K562 (cell line): ENCODE measurements at regions not wholly inside any gene's neighbourhood (a gene's known extent, or its start where the extent isn't known, plus 50 kb on each side); places are given as distances from the start of the nearest gene placed in this dataset.

ENCODE experiments used
- ATAC-seq: fragments of 200-7000 bp; cut with Tn5 transposase; 3 replicates; pipeline ENCODE4 v1.9.1; 2020; ENCODE audit warnings: moderate library complexity
- BruUV-seq: library from RNA; stranded (reverse); fragments of 400-500 nt; replicated peaks from 2 replicates; lab custom pipeline; 2021; lab: Mats Ljungman, UMichigan
- CTCF ChIA-PET: fragments of 300-600 bp; formaldehyde crosslinking; extraction: SDS; loops from one replicate; lab custom pipeline; 2021; ENCODE audit warnings: low intra/inter-chr PET ratio; lab: Yijun Ruan, JAX
- POLR2A ChIA-PET: fragments of 300-600, 350-650 bp; sonication (Branson Sonifier 250); formaldehyde crosslinking; extraction: SDS; loops from one replicate; lab custom pipeline; 2021; ENCODE audit warnings: antibody characterized with exemption, inconsistent platforms; lab: Yijun Ruan, JAX
- DNase-seq, 4 experiments: peaks; one replicate each; pipeline versions ENCODE4 v3.0.0 to v3.0.0-alpha.2; 2011 to 2018; ENCODE audit warnings: low spot score in 3 of 4, mixed read lengths in 3 of 4; ENCODE audit errors: extremely low read depth in 1 of 4
- FAIRE-seq: peaks from 2 replicates; lab custom pipeline; 2011; peaks lifted over from hg19 to GRCh38; lab: Jason Lieb, UNC
- H2AFZ ChIP-seq: 2 replicates; pipeline ENCODE4 v1.6.0; 2011; ENCODE audit warnings: low read depth, low read length, control low read depth, inconsistent platforms
- H3K27ac ChIP-seq: fragments of 200-600 bp; 3 replicates; pipeline ENCODE4 v1.8.0; 2011; ENCODE audit warnings: low read depth, mild to moderate bottlenecking, control low read depth, inconsistent platforms, low read length, moderate library complexity, mixed read lengths; ENCODE audit errors: extremely low read depth
- H3K27me3 ChIP-seq, 2 experiments: fragments of 300-600 bp in 1 of 2; 2 replicates in 1 of 2; 3 replicates in 1 of 2; pipeline versions ENCODE4 v1.6.0 to v1.8.0; 2011; ENCODE audit warnings: inconsistent platforms in 2 of 2, low read length in 2 of 2, mild to moderate bottlenecking in 1 of 2, mixed read lengths in 1 of 2, moderate library complexity in 1 of 2; ENCODE audit not compliant: control insufficient read depth in 2 of 2, insufficient read depth in 2 of 2
- H3K36me3 ChIP-seq: fragments of 300-600 bp; 3 replicates; pipeline ENCODE4 v1.8.0; 2011; ENCODE audit warnings: mild to moderate bottlenecking, low read length, inconsistent platforms; ENCODE audit not compliant: control insufficient read depth, insufficient read depth
- H3K4me1 ChIP-seq, 2 experiments: fragments of 200-600 bp in 1 of 2; replicated peaks in 1 of 2; 2 replicates in 1 of 2; 3 replicates in 1 of 2; pipeline versions ENCODE4 v1.5.1 to v1.8.0; 2011; ENCODE audit warnings: inconsistent platforms in 2 of 2, low read length in 2 of 2, mild to moderate bottlenecking in 1 of 2, mixed read lengths in 1 of 2, moderate library complexity in 1 of 2; ENCODE audit not compliant: control insufficient read depth in 2 of 2, insufficient read depth in 2 of 2
- H3K4me2 ChIP-seq: 2 replicates; pipeline ENCODE4 v1.6.1; 2011; ENCODE audit warnings: low read length, control low read depth, inconsistent platforms, mixed read lengths; ENCODE audit not compliant: insufficient read depth
- H3K4me3 ChIP-seq: fragments of 200-600 bp; sonication (generic), shearing (Covaris generic); 2 replicates; pipeline ENCODE4 v1.5.1; 2016; ENCODE audit warnings: control low read depth, inconsistent platforms
- H3K79me2 ChIP-seq: fragments of 200-600 bp; 3 replicates; pipeline ENCODE4 v1.8.0; 2011; ENCODE audit warnings: low read length, inconsistent platforms; ENCODE audit not compliant: control insufficient read depth, insufficient read depth
- H3K9ac ChIP-seq, 2 experiments: 2 replicates each; pipeline versions ENCODE4 v1.6.0 to v1.6.1; 2011; ENCODE audit warnings: low read depth in 2 of 2, low read length in 2 of 2, control low read depth in 1 of 2, inconsistent platforms in 1 of 2, mild to moderate bottlenecking in 1 of 2, mixed read lengths in 1 of 2; ENCODE audit not compliant: insufficient read depth in 1 of 2
- H3K9me1 ChIP-seq: one replicate; pipeline ENCODE4 v1.6.0; 2011; ENCODE audit warnings: inconsistent platforms, mild to moderate bottlenecking, low read length, moderate library complexity; ENCODE audit not compliant: control insufficient read depth, insufficient read depth
- H3K9me3 ChIP-seq: replicated peaks from 2 replicates; pipeline ENCODE4 v1.5.1; 2011; ENCODE audit warnings: low read depth, low read length, inconsistent platforms; ENCODE audit not compliant: control insufficient read depth, insufficient read depth
- H4K20me1 ChIP-seq: replicated peaks from 2 replicates; pipeline ENCODE4 v1.6.1; 2011; ENCODE audit warnings: low read length, inconsistent platforms, mixed read lengths; ENCODE audit not compliant: control insufficient read depth, insufficient read depth
- BDP1 ChIP-seq: IDR thresholded peaks from 3 replicates; pipeline ENCODE4 v1.6.1; 2011; ENCODE audit not compliant: insufficient read length, insufficient read depth
- ESRRB ChIP-seq: fragments of 250-450 bp; sonication (Bioruptor Pico); IDR thresholded peaks from 2 replicates; pipeline ENCODE4 v1.5.0; 2020; ENCODE audit warnings: mild to moderate bottlenecking, moderate library complexity, borderline replicate concordance
- FOXM1 ChIP-seq, 2 experiments: fragments of 450-650 bp in 1 of 2; sonication (generic) in 1 of 2; formaldehyde crosslinking in 1 of 2; IDR thresholded peaks; 2 replicates each; pipeline versions ENCODE4 v1.6.1 to v1.9.0; 2017 to 2022; ENCODE audit warnings: low read depth in 2 of 2, mild to moderate bottlenecking in 2 of 2, missing genetic modification reagents in 1 of 2, moderate library complexity in 1 of 2
- IFI16 ChIP-seq: fragments of 250-450 bp; sonication (Bioruptor Pico); IDR thresholded peaks from 2 replicates; pipeline ENCODE4 v2.1.2; 2022; ENCODE audit warnings: mild to moderate bottlenecking, inconsistent platforms
- POLR2A ChIP-seq: fragments of 450-650 bp; conservative IDR thresholded peaks from 2 replicates; pipeline ENCODE4 v1.6.1; 2016
- POLR2AphosphoS5 ChIP-seq: IDR thresholded peaks from 2 replicates; pipeline ENCODE4 v1.6.1; 2011; ENCODE audit warnings: mild to moderate bottlenecking, low read depth, low read length, moderate library complexity; ENCODE audit not compliant: control insufficient read depth, insufficient read depth
- RFX7 ChIP-seq: fragments of 250-450 bp; sonication (Bioruptor Pico); IDR thresholded peaks from 2 replicates; pipeline ENCODE4 v1.5.1; 2021; ENCODE audit warnings: mild to moderate bottlenecking
- TEAD2 ChIP-seq: fragments of 450-650 bp; IDR thresholded peaks from 2 replicates; pipeline ENCODE4 v1.6.1; 2016; ENCODE audit warnings: missing genetic modification characterization, control low read depth, missing compliant biosample characterization
- WGBS: fragments of 100-300 bp; shearing (Covaris generic); methylation state at CpG from one replicate; pipeline ENCODE4 v1.1.6; 2016; ENCODE audit warnings: low coverage, mixed read lengths; ENCODE audit not compliant: insufficient coverage; ENCODE audit errors: missing lambda C conversion rate; 5-methylcytosine and 5-hydroxymethylcytosine counted together
- in situ Hi-C: fragments of 300-500 bp; cut with MboI; formaldehyde crosslinking; loops from 4 replicates; pipeline ENCODE4 v1.15.0; 2018; ENCODE audit warnings: inconsistent platforms, mixed read lengths
- intact Hi-C: fragments of 100-400 bp; cut with micrococcal nuclease; formaldehyde crosslinking; loops from 2 replicates; pipeline ENCODE4 v1.14.2; 2022
- TF ChIP-seq, protein P1 (sequence below), 2 experiments: fragments of 450-650 bp; IDR thresholded peaks; 2 replicates each; pipeline ENCODE4 v1.6.1; 2018; ENCODE audit warnings: mild to moderate bottlenecking in 2 of 2, low read depth in 1 of 2; ENCODE audit not compliant: partially characterized antibody in 2 of 2
- TF ChIP-seq, protein P2 (sequence below): sonication (generic); formaldehyde crosslinking; IDR thresholded peaks from 2 replicates; pipeline ENCODE4 v1.8.1; 2023; ENCODE audit warnings: mild to moderate bottlenecking, missing genetic modification reagents
- TF ChIP-seq, protein P3 (sequence below): fragments of 250-450 bp; sonication (Bioruptor Pico); IDR thresholded peaks from 2 replicates; pipeline ENCODE4 v1.5.0; 2021; ENCODE audit warnings: mild to moderate bottlenecking, moderate library complexity

DNA sequence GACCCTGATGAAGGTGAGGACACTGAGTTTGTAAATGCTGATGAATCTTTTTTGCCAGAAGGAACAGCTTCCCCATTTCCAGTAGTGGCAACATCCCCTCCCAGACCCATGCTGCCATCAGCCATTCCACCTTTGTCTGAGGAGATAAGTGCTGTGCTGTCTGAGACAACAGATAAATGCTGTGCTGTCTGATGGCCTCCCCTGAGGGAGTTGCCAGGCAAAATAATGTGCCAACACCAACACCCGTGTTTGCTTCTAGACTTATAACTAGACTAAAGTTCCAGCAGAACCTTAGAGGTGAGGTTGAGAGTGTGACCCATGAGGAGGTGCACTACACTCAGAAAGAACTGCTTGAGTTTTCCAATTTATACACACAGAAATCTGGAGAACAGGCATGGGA lies 349.5 kb downstream of the C12orf75 start:
- H3K79me2 ChIP-seq: no peaks in the 10 kb centered on the region
- 0% methylated on average over 1 of the region's 1 CpG for WGBS
- no peaks in the 10 kb centered on the region for H3K4me1 ChIP-seq
- no peak overlapping the region for H2AFZ ChIP-seq
- H3K36me3 ChIP-seq: no peaks in the 10 kb centered on the region
- CTCF ChIA-PET: no interaction called here
- POLR2A ChIA-PET: no interaction called here
- H3K27ac ChIP-seq: no peak overlapping the region
- TF ChIP-seq, protein P1, sequence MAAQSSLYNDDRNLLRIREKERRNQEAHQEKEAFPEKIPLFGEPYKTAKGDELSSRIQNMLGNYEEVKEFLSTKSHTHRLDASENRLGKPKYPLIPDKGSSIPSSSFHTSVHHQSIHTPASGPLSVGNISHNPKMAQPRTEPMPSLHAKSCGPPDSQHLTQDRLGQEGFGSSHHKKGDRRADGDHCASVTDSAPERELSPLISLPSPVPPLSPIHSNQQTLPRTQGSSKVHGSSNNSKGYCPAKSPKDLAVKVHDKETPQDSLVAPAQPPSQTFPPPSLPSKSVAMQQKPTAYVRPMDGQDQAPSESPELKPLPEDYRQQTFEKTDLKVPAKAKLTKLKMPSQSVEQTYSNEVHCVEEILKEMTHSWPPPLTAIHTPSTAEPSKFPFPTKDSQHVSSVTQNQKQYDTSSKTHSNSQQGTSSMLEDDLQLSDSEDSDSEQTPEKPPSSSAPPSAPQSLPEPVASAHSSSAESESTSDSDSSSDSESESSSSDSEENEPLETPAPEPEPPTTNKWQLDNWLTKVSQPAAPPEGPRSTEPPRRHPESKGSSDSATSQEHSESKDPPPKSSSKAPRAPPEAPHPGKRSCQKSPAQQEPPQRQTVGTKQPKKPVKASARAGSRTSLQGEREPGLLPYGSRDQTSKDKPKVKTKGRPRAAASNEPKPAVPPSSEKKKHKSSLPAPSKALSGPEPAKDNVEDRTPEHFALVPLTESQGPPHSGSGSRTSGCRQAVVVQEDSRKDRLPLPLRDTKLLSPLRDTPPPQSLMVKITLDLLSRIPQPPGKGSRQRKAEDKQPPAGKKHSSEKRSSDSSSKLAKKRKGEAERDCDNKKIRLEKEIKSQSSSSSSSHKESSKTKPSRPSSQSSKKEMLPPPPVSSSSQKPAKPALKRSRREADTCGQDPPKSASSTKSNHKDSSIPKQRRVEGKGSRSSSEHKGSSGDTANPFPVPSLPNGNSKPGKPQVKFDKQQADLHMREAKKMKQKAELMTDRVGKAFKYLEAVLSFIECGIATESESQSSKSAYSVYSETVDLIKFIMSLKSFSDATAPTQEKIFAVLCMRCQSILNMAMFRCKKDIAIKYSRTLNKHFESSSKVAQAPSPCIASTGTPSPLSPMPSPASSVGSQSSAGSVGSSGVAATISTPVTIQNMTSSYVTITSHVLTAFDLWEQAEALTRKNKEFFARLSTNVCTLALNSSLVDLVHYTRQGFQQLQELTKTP (IDR thresholded peaks at IDR 0.05; ENCODE audit: low read depth in 1 of 2, partially characterized antibody in 2 of 2): no peak
- TF ChIP-seq IFI16 (CRISPR knock-in tag): no peak
- TF ChIP-seq, protein P2, sequence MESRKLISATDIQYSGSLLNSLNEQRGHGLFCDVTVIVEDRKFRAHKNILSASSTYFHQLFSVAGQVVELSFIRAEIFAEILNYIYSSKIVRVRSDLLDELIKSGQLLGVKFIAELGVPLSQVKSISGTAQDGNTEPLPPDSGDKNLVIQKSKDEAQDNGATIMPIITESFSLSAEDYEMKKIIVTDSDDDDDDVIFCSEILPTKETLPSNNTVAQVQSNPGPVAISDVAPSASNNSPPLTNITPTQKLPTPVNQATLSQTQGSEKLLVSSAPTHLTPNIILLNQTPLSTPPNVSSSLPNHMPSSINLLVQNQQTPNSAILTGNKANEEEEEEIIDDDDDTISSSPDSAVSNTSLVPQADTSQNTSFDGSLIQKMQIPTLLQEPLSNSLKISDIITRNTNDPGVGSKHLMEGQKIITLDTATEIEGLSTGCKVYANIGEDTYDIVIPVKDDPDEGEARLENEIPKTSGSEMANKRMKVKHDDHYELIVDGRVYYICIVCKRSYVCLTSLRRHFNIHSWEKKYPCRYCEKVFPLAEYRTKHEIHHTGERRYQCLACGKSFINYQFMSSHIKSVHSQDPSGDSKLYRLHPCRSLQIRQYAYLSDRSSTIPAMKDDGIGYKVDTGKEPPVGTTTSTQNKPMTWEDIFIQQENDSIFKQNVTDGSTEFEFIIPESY (CRISPR knock-in tag): no peak
- TF ChIP-seq FOXM1 (IDR thresholded peaks at IDR 0.05; ENCODE audit: low read depth): no peak
- TF ChIP-seq FOXM1 (CRISPR knock-in tag; IDR thresholded peaks at IDR 0.05; ENCODE audit: low read depth): no peak
- TF ChIP-seq RFX7 (CRISPR knock-in tag): no peak
- no peak for TF ChIP-seq ESRRB
- no peak for TF ChIP-seq POLR2A
- no peak for TF ChIP-seq TEAD2 (tag)
- TF ChIP-seq POLR2AphosphoS5: no peak
- TF ChIP-seq, protein P3, sequence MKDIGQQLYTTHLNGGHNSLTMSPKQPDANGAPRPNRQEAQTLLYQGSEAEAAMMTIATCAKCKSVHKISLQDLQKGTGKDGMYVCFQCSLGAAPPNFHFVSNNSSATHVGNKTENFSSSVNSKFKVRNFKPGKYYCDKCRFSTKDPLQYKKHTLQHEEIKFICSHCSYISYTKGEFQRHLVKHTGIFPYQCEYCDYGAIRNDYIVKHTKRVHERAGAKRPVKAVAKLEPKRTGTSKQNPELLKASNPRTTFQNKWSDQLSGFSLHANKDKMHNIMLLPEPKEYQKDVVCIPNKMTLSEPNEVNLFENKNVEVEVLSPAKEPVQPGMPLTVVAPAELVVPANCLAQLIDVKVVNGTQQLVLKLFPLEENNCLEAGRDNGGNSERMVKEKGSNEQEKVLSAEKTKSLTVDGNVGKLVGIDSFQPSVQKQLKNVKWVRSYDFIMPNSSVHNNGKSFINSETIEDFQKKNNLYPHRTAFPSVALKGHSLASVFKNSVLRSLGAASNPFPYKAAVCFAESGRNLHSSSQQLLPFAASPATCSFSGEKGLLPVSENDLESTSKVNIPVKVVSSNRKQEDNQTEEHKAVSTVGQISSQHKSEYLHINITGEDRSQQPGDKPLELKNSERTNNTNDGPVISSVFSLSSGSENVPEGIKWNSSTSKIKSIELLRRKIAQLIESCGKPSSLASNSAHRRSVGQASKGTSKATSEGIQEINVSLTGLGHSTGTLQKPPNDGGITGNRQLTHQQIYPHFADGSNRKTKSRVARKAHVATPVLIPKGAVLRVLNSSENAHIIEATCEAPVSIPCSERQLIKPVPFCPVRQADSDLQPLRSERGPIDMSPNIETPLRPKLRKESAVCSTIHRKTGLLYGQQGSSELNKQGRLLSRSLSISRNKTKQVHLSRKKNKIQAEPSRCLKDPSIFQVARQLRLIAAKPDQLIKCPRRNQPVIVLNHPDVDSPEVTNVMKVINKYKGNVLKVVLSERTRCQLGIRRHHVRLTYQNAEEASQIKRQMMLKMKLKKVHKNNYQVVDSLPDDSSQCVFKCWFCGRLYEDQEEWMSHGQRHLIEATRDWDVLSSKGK (CRISPR knock-in tag): no peak
- no peak for TF ChIP-seq BDP1
- H3K9me1 ChIP-seq: no peaks in the 10 kb centered on the region
- no peak for ATAC-seq
- no peaks in the 10 kb centered on the region for H3K9me3 ChIP-seq
- DNase-seq: no peak
- FAIRE-seq: no peak
- no peaks in the 10 kb centered on the region for H4K20me1 ChIP-seq
- intact Hi-C loops: no loop called here
- H3K4me3 ChIP-seq: no peak overlapping the region
- no TSS peak for BruUV-seq
- in situ Hi-C loops: no loop called here
- no peak overlapping the region for H3K9ac ChIP-seq
- H3K4me2 ChIP-seq: no peak overlapping the region
- H3K27me3 ChIP-seq: no peaks in the 10 kb centered on the region
